Stomach smooth muscle (tissue), 2 donors: ENCODE measurements at regions not wholly inside any gene's neighbourhood (a gene's known extent, or its start where the extent isn't known, plus 50 kb on each side); places are given as distances from the start of the nearest gene placed in this dataset.

Experiments used
- H3K27ac ChIP-seq: one replicate; pipeline ENCODE4 v1.7.0; 2013; ENCODE audit warnings: mild to moderate bottlenecking, low read length, inconsistent platforms
- H3K27me3 ChIP-seq, 2 donors: one replicate each; pipeline ENCODE4 v1.7.0; 2013; ENCODE audit warnings: low read length in 2 of 2; ENCODE audit not compliant: insufficient read depth in 2 of 2, control insufficient read depth in 1 of 2
- H3K36me3 ChIP-seq, 2 donors: one replicate each; pipeline ENCODE4 v1.7.0; 2013; ENCODE audit warnings: low read length in 2 of 2; ENCODE audit not compliant: control insufficient read depth in 2 of 2, insufficient read depth in 2 of 2
- H3K4me1 ChIP-seq: one replicate; pipeline ENCODE4 v1.7.0; 2013; ENCODE audit warnings: low read length; ENCODE audit not compliant: control insufficient read depth, insufficient read depth
- H3K4me3 ChIP-seq, 2 donors: one replicate each; pipeline ENCODE4 v1.7.0; 2013; ENCODE audit warnings: low read length in 2 of 2
- H3K9ac ChIP-seq, 2 donors: one replicate each; pipeline ENCODE4 v1.7.0; 2013; ENCODE audit warnings: low read length in 2 of 2, mild to moderate bottlenecking in 1 of 2
- H3K9me3 ChIP-seq, 2 donors: one replicate each; pipeline ENCODE4 v1.7.0; 2013; ENCODE audit warnings: low read length in 2 of 2; ENCODE audit not compliant: control insufficient read depth in 2 of 2
- donor health status: healthy.
- donor health status: Pancreatic carcinoma.

GRCh38 chr16:85289760-85290625 lies 177.7 kb upstream of the CIBAR2 start:
- no peak overlapping the region for H3K27ac ChIP-seq
- H3K4me1 ChIP-seq, result peaks cover 19% of the 10 kb centered on the region
- H3K9me3 ChIP-seq, result no peaks in the 10 kb centered on the region
- no peaks in the 10 kb centered on the region for H3K27me3 ChIP-seq
- H3K9ac ChIP-seq, result no peak overlapping the region
- H3K36me3 ChIP-seq, result no peaks in the 10 kb centered on the region
- no peak overlapping the region for H3K4me3 ChIP-seq

- Histone ChIP-seq H3K27ac (no peak overlapping the region), H3K9me3 (no peaks in the 10 kb centered on the region), H3K4me1 (peaks cover 17% of the 10 kb centered on the region), H3K36me3 (no peaks in the 10 kb centered on the region), H3K27me3 (no peaks in the 10 kb centered on the region), H3K9ac (no peak overlapping the region), H3K4me3 (no peak overlapping the region)
These were observed 178.5 kb upstream of the CIBAR2 start for GRCh38 chr16:85290626-85291301.

- Histone ChIP-seq H3K4me1 (peaks cover 13% of the 10 kb centered on the region), H3K9me3 (no peaks in the 10 kb centered on the region), H3K4me3 (no peak overlapping the region), H3K36me3 (no peaks in the 10 kb centered on the region), H3K9ac (no peak overlapping the region), H3K27me3 (no peaks in the 10 kb centered on the region), H3K27ac (no peak overlapping the region)
These were observed 179.3 kb upstream of the CIBAR2 start for GRCh38 chr16:85291302-85292148.

- no peak overlapping the region for H3K4me3 ChIP-seq
- no peak overlapping the region for H3K27ac ChIP-seq
- no peaks in the 10 kb centered on the region for H3K27me3 ChIP-seq
- H3K9me3 ChIP-seq, result no peaks in the 10 kb centered on the region
- peaks cover 13% of the 10 kb centered on the region for H3K4me1 ChIP-seq
- H3K9ac ChIP-seq, result no peak overlapping the region
- no peaks in the 10 kb centered on the region for H3K36me3 ChIP-seq
These were observed 181.2 kb upstream of the CIBAR2 start for GRCh38 chr16:85293458-85293857.

GRCh38 chr16:85293904-85294642 lies 181.8 kb upstream of the CIBAR2 start:
- Histone ChIP-seq H3K27ac (no peak overlapping the region), H3K36me3 (no peaks in the 10 kb centered on the region), H3K9ac (no peak overlapping the region)

GRCh38 chr16:85294810-85295508 lies 182.7 kb upstream of the CIBAR2 start:
- Histone ChIP-seq H3K36me3 (no peaks in the 10 kb centered on the region), H3K27me3 (no peaks in the 10 kb centered on the region), H3K27ac (no peak overlapping the region), H3K9ac (no peak overlapping the region), H3K9me3 (no peaks in the 10 kb centered on the region), H3K4me1 (peaks cover 13% of the 10 kb centered on the region), H3K4me3 (no peak overlapping the region)

More at GRCh38 chr16:85293904-85294642, 181.8 kb upstream of the CIBAR2 start:
- no peaks in the 10 kb centered on the region for H3K9me3 ChIP-seq
- no peaks in the 10 kb centered on the region for H3K27me3 ChIP-seq
- peaks cover 13% of the 10 kb centered on the region for H3K4me1 ChIP-seq
- no peak overlapping the region for H3K4me3 ChIP-seq

- no peaks in the 10 kb centered on the region for H3K36me3 ChIP-seq
- H3K9ac ChIP-seq, result no peak overlapping the region
- no peak overlapping the region for H3K4me3 ChIP-seq
- H3K27me3 ChIP-seq, result no peaks in the 10 kb centered on the region
- no peaks in the 10 kb centered on the region for H3K9me3 ChIP-seq
- H3K4me1 ChIP-seq, result peaks cover 9% of the 10 kb centered on the region
- no peak overlapping the region for H3K27ac ChIP-seq
These were observed 184.8 kb upstream of the CIBAR2 start for GRCh38 chr16:85296859-85297660.

- H3K27me3 ChIP-seq, result no peaks in the 10 kb centered on the region
- no peak overlapping the region for H3K27ac ChIP-seq
- H3K4me1 ChIP-seq, result peaks cover 14% of the 10 kb centered on the region
- no peak overlapping the region for H3K9ac ChIP-seq
- no peaks in the 10 kb centered on the region for H3K9me3 ChIP-seq
- H3K4me3 ChIP-seq, result no peak overlapping the region
- no peaks in the 10 kb centered on the region for H3K36me3 ChIP-seq
These were observed 185.6 kb upstream of the CIBAR2 start for GRCh38 chr16:85297881-85298280.

DNA sequence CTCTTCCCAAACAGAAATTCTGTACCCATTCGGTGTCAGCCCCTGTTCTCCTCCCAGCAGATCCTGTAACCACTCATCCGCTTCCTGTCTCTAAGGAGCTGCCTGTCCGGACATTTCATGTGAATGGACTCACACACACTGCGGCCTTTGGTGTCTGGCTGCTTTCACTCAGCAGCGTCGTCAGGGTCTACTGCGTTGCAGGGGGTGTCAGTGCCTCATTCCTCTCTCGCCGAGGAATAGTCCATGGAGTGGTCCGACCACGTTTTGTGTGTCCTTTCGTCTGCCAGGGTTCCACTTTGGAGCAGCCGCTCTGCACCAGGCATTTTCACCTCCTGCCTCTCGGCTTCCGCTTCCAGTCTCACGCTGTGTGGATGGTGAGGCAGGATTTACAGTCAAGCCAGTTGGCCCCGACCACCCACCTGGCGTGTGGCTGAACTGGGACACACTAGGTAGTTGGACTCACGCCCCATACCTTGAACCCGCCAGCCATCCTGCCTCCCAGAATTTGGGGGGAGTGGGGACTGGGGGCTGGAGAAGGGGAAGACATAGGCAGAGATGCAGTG lies 188.2 kb upstream of the CIBAR2 start:
- Histone ChIP-seq H3K36me3 (no peaks in the 10 kb centered on the region), H3K27me3 (peaks cover 0 to 2% of the 10 kb centered on the region in 2 donors), H3K27ac (no peak overlapping the region), H3K9ac (no peak overlapping the region), H3K4me1 (peaks cover 12% of the 10 kb centered on the region), H3K4me3 (no peak overlapping the region), H3K9me3 (no peaks in the 10 kb centered on the region)
